HG02973 (cell line): ENCODE measurements at regions not wholly inside any gene's neighbourhood (a gene's known extent, or its start where the extent isn't known, plus 50 kb on each side); places are given as distances from the start of the nearest gene placed in this dataset.
"Not testable (repeated sequence)": the region's sequence is repeated elsewhere in the genome, so short reads cannot be mapped to it uniquely, and the experiment has no call there.

ENCODE experiments used
- ATAC-seq: cut with Tn5 transposase; IDR thresholded peaks from one replicate; pipeline ENCODE4 v1.9.1; 2021; ENCODE audit warnings: moderate library complexity; ENCODE audit not compliant: unreplicated experiment

DNA sequence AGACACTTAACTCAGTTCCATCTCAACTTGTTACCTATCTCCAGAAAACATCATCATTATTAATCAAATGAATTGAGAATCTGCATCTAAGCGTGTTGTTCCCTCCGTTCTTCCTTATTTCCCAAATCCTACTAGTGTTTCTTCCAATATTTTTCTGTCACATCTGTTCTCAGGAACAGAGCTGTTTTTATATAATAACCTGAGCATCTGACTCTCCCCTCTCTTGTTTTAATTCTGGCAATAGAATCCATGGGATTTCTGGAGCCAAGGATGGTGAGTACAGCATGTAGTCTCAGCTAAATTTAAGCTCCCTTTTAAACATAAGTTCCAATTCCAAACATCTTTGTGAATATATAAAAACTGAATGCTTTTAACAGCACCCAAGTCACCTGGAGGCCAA, 558.3 kb downstream of the DTWD2 start:
- no peak for ATAC-seq

DNA sequence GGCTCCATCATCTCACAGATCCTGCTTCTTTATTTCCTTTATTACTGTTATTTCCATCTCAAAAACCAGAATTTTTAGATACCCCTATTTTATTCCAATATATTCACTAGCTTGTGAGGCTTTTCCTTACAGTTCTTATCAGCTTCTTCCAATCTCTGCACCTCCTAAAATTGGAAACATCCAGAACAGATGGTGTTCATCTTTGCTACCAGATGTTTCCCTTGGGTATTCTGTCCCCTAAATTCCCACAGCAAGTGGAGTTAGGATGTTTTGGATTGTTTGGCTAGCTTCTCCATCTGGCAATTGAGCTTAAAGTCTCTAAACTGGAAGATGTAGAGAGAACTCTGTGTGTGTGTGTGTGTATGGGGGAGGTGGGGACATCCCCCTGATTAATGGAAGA, 580.4 kb downstream of the DTWD2 start:
- ATAC-seq = no peak

DNA sequence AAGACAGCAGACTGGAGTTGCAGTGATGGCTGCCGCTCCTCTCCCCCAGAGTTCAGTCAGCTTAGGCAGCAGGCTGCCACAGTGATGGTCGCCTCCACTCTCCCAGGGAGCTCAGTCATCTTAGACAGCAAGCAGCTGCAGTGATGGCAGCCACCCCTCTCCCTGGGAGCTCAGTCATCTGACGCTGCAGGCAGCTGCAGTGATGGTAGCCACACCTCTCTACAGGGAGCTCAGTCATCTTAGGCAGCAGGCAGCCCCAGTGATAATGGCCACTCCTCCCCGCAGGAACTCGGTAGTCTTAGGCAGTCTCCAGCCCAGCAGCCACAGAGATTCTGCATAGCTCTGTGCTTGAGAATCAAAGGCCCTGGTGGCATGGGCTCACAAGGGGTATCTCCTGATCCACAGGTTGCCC, 582.7 kb downstream of the DTWD2 start:
- ATAC-seq = no peak

DNA sequence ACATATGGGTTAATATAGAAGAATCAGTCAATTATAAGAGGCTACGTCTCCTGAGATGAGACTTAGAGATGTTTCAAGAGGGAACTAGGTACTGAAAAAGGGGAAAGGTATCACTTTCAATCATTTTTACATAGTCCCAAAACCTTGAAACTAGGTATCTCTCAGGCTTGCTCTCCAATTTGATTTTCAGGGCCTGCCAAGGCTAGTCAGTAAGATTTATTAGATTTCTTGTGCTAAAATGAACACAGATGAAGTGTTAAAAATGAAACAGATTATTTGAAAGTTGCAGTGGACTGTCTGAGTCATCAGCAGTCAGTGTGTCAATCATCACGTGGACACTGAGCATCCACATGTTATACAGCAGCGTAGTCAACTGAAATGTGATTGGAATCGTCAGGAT, 591.1 kb downstream of the DTWD2 start:
- ATAC-seq = no peak

DNA sequence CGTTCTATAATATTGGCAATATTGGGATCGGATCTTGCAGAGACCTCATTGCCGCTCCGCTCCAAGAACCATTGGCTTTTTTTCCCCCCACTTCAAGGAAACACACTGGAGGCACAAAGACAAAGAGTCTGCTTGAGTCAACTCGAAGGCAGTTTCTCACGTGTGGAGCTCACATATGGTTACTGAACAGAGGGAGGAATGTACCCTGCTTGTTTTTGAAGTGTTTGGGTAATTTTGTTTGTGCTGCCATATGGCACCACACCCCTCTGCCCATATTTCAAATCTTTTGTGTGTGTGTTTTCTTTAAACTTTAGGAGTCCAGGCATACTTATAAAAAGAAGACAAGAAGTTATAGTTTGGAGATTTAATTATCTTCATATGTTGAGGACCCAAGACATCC, 595.9 kb downstream of the DTWD2 start:
- ATAC-seq = no peak

DNA sequence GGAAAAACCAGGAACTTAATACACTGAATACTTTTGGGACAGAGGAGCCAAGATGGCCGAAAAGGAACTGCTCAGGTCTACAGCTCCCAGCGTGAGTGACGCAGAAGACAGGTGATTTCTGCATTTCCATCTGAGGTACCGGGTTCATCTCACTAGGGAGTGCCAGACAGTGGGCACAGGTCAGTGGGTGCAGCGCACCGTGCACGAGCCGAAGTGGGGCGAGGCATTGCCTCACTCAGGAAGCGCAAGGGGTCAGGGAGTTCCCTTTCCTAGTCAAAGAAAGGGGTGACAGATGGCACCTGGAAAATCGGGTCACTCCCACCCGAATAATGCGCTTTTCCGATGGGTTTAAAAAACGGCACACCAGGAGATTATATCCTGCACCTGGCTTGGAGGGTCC, 605.4 kb downstream of the DTWD2 start:
- ATAC-seq = not testable (repeated sequence)

DNA sequence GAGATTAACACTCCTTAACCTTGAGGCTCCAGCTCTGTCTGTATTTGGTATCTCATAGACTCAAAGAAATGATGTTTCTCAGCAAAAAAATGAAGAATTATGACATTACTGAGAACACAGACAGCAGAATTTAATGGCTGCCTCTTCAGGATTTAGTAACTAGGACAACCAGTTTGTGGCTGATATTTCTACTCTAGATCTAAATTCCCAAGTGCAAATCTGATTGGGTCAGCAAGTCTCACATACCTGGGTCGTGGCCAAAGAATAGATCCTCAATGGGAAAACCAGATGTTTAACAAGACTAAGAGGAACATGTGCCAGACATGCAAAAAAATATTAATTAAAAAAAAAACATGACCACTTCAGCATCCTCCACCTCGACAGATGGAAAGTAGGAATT, 608.9 kb downstream of the DTWD2 start:
- ATAC-seq = no peak

DNA sequence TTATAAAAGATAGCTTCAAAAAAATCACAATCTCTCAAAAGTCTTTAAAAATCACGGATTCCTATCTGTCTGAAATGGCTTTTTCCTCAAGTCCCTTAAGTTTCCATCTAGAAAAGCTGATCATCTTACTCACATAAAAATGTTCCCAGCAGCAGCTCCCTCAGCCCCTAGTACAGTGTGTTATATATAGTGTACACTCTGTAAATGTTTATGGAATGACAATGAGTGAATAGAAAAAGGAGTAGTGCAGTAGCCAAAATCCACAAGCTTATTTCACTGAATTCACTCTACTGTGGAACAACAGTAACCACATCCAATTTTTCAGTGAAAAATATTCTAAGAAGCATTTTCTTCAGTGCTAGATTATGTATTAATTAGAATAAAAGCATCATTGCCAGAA, 609.4 kb downstream of the DTWD2 start:
- no peak for ATAC-seq

DNA sequence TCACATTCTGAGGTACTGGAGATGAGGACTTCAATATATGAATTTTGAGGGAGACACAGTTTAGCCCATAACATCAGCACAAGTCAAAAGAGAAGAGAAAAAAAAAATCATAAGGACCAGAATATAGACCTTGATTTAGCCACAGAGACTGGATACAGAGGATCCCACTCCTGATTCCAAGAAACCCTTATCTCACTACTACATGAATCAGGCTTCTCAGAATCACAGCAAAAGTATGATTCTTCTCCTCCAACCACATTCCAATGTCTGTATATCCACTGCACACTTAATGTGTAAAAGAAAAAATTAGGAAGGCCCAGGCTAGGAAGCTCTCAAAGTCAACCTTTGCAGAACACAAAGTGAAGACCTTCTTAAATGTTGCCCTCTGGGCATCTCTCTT, 610.9 kb downstream of the DTWD2 start:
- ATAC-seq = no peak

DNA sequence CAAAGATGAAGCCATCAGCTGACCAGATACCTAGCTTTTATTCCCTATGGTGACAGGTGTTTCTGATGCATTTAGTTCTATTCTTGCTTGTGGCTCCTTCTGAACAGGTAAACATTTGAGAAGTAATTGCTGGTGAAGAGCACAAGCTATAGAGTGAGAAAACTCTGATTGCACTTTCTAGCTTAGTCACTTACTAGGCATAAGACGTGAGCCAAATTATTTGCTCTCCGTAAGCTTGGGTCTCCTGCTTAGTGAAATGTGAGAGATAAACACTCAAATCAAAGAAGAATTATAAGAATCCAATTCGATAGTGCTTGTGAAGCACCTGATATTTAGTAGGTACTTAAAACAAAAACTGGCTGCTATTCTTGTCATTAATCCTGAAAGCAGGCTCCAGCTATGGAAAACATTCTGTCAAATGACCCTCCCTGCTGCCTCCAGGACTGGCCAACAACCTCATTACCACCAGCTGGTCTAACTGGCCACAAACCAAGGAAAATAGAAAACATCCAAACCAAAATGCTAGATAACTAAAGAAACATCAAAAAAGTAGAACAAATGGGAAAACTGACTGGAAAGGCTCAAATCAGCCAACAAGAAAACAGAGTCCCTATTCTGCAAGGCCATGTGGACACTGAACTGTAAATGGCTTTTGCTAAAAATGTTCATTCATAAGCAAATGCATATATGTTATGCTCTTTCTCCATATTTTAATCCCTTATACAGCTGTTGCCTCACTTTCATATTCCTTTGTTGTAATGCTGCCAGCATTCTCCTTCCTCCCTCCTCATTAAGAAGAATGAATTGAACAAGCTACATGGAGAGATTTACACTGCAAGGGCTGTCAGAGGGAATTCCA, 616.1 kb downstream of the DTWD2 start:
- ATAC-seq = no peak

DNA sequence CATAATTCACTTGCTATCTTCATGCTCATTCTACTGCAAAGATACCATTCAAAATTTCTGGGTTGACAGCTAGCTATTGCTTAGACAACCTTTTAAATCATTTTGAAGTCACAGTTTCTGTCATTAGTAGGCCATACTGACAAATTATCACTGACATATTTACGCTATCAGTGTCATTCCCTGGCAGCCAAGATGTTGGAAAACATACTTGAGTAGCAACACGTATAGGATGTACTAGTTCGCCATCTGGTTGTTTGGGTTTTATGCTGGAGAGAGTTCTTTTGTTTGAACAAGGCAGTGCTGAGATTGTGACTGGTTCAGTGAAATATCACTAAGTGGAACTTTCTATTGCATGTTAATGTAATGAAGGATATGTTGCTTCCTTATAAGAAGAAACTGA, 621.9 kb downstream of the DTWD2 start:
- ATAC-seq = no peak

DNA sequence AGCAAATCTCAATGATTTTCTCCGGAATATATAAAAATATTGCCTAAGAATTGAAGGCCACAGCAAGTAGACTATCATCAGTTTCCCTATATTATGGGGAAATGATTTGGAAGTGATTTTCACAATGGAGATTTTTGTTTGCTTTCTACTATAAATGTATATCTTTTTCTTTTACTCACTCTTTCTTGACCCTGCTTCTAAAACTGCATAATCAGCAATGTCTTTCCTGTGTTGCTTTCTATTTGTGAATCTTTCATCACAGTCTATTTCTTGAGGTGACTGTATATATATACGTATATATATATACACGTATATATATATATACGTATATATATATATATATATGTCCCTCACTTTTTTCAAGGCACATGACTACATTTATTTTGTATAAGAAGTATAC, 622.6 kb downstream of the DTWD2 start:
- ATAC-seq = no peak

DNA sequence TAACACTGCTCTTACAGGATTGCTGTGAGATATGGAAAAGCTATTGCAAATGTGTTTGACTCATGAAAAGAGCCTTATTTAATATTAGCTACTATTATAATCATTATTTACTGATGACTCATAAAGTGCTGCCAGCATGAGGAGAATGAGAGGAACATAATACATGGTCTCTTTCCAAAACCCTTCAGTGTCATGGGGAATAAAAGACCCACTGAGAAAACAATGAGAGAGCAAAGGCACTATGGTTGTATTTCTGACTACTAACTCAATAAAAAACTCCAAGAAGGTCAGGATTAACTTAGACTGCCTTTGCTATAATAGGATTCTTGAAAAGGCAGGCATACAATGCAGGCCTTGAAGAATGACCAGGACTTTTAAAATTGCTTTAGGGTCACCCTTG, 633.5 kb downstream of the DTWD2 start:
- no peak for ATAC-seq

DNA sequence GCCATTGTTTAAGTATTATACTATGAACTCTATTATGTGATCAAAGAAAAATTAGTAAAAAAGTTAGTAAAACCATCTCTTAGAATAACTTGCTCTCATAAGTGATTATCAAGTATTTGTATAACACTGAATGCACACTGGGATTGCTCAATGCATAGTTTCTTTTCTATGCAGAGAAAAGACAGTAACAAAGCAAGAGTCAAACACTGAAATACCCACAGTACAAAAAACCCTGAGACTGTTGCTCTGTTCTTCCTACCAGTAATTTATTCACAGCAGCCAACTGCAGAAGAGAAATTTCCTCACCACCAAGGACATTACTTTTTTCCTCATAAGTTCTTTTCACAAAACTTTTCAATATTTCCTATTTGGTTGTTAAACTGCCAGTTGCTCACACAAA, 634.4 kb downstream of the DTWD2 start:
- no peak for ATAC-seq

DNA sequence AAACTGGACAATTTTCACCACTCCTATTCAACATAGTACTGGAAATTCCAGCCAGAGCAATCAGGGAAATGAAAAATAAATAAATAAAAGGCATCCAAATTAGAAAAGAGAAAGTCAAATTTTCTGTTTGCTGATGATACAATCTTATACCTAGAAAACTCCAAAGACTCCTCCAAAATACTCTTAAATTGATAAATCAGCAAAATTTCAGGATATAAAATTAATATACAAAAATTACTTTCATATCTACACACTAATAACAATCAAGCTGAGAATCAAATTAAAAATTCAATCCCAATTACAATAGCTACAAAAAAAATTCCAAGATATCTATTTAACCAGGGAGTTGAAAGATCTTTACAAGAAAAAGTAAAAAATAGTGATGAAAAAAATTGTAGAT, 651.9 kb downstream of the DTWD2 start:
- no peak for ATAC-seq

DNA sequence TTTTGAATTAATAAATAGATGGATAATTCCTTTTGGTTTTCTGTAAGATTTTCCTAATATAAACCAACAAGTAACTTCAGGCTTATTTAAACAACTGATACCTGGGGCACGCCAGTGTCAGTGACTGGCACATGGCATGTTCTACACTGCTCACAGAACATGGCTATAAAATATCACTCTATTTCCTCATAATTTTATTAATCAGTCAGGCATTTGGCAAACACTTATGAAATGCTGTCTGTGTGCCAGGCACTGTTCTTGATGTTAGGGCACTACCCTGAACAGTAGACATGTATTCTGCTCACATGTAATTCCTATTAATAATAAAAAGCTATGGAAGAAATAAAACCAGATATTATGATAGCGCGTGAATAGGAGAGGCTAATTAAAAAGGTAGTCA, 661.0 kb downstream of the DTWD2 start:
- no peak for ATAC-seq

DNA sequence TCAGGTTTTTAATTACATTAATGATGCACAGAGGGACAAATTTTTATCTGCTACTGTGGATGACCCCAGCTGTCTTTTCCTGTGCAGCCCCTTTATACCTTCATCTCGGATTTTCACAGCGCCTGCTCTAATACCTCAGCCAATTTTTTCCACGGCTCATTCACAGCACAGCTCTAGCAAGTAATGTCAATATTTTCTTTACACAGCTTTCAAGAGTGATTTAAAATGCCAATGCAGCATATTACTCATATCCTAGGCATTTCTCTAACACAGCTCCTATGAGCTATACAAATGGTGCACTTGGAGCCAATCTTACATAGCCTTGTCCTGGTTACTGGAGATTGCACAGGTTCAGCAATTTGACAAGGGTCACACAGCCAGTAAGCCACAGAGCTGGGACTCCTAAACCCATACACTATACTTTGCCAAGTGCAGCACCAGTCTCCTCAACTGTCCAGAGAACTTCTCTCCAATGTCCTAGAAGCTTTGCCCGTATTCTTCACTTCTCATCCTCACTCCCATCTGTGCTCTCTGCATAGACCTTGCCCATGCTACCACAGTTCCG, 661.8 kb downstream of the DTWD2 start:
- no peak for ATAC-seq

DNA sequence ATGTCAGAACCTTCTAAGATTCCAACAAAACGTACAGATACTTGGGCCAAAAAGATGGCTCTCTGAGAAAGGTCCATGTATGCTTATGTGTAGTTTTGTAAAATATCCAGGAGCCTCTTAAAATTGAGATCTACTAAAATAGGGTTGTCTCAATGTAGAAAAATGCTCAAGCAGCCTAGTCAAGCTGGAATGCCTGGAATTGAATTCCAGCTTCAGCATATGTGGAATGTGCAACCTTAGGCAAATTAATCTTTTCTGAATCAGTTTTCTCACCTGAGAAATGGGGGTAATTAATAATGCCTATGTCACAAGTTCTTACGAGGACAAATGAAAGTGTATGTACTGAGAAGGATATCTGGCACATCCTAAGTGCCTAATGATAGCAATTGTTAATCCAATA, 662.4 kb downstream of the DTWD2 start:
- no peak for ATAC-seq

DNA sequence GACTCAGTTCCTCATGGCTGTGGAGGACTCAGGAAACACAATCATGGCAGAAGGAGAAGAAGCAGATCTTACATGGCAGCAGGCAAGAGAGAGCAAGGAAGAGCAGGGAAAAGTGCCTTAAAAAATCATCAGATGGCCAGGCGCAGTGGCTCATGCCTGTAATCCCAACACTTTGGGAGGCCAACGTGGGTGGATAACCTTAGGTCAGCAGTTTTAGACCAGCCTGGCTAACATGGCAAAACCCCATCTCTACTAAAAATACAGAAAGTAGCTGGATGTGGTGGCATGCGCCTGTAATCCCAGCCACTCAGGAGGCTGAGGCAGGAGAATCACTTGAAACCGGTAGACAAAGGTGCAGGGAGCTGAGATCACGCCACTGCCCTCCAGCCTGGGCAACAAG, 664.6 kb downstream of the DTWD2 start:
- not testable (repeated sequence) for ATAC-seq

DNA sequence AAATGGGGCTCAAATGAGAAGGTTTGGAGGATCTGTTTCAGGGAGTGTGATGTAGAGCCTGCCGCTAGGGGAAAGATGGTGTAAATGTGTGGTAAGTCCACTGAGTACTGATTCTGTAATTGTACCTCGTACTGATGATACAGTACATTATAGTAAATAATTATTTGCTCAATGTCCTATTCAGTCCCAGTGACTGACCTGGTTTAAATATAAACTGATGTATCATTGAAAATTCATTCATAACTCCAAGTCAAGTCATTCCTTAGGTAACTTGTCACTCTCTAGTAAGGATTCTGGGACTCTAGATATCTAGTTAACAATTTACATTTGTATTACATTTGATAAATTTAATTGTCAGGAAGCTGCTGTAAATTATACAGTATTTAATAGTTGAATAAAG, 667.3 kb downstream of the DTWD2 start:
- ATAC-seq = no peak

DNA sequence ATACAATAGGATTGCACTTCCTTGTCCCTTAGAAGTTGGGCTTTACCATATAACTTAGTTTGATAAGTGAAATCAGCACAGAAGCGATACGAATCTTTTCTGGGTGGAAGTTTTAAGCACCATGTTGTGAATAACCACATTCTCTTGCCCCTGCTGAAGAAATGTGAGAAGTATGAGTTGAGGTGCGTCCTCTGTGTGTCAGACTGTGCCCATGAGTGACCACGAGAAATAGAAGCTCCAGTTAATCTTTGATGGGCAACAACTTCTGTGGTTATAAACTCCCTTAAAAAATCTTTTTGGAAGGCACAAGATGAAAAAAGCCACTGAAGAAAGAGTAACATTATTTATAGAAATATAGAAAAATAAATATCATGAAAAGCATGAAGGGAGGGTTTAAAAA, 668.2 kb downstream of the DTWD2 start:
- ATAC-seq = no peak

DNA sequence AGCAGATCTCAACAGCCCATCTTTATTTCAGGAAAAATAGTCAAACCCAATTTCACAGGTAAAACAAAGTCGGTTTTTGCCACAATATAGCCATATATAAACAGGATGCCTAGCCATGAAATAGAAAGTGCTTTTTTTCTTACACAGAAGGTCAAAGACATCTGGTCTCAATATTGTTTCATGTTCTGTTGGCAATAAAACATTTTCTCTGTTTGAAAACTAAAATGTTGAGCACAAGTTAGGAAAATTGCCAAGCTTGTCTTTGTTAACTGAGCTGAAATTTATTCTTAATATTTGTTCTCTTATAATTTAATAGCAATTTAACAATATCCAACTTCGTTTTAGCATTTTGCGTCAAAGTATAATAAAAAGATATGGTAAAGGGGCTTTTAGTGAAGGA, 673.4 kb downstream of the DTWD2 start:
- ATAC-seq = no peak
